IPS-NIHi11 (cell line): ENCODE measurements at regions not wholly inside any gene's neighbourhood (a gene's known extent, or its start where the extent isn't known, plus 50 kb on each side); places are given as distances from the start of the nearest gene placed in this dataset.
"Not testable (repeated sequence)": the region's sequence is repeated elsewhere in the genome, so short reads cannot be mapped to it uniquely, and the experiment has no call there.

Experiments used
- DNase-seq: peaks from one replicate; pipeline ENCODE4 v3.0.0; 2012; ENCODE audit warnings: mixed read lengths, low spot score

GRCh38 chr15:69924531-69924930 is 173.2 kb downstream of the TLE3 start:
- no peak for DNase-seq

- DNase-seq: no peak
Observed at GRCh38 chr15:69926006-69926405, 171.7 kb downstream of the TLE3 start.

DNA sequence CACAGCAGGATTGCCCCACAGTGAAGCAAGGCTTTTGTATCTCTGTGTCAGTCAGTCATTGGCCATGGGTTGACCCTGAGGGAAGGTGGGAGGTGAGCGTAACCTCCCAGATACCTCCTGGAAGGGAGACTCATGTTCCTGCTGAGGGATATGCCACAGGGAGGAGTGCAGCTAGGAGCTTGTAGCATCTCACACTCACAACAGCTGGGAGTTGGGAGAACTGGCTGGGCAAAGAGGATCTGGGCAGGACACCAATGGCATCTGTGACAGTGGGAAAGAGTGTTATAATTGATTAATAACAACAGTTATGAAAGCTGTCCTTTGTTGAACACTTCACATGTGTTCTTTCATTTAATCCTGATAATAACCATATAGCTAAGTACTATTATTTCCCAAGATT is 171.0 kb downstream of the TLE3 start:
- no peak for DNase-seq

DNA sequence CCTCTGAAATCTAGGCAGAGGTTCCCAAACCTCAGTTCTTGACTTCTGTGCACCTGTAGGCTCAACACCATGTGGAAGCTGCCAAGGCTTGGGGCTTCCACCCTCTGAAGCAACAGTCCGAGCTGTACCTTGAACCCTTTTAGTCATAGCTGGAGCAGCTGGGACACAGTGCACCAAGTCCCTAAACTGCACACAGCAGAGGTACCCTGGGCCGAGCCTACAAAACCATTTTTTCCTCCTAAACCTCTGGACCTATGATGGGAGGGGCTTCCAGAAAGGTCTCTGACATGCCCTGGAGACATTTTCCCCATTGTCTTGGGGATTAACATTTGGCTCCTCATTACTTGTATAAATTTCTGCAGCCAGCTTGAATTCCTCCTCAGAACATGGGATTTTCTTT is 168.8 kb downstream of the TLE3 start:
- not testable (repeated sequence) for DNase-seq

- no peak for DNase-seq
Observed at GRCh38 chr15:69929905-69930630, 167.6 kb downstream of the TLE3 start.

DNA sequence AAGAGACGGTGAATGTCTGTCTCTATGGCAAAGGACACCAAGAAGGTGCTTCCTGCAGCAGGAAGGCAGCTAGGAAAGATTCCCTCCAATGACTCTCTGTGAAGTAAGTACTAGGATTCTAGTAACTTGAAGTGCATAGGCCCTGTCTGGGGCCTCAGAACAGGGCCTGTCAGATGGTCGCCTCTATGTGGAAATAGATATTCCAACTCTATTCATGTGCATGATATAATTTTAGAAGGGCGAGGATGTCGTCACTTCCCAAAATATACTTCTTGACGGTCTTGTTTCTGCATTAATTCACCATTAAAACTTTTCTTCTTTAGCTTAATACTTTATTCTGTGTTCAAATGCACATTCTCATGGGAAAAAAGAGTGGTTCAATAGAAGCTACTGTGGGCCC is 167.0 kb downstream of the TLE3 start:
- DNase-seq: no peak

DNA sequence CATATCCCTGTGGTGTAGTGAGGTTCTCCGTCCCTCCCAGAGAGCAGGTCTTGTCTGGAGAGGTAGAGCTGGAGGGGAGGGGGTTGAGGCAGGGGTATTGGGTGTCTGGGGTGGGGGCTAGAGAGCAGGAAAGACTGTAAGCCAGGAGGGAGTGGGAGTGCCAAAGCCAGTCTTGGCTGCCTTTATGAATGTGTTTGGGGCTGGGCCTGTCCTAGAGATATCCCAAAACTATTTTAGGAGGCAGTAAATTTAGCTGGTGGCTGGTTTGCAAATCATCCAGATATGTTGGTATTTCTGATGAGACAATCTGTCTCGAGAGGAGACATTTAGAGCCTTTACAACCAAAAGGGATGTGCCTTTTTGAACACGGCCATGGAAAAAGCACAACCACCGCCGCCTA is 166.6 kb downstream of the TLE3 start:
- no peak for DNase-seq

DNA sequence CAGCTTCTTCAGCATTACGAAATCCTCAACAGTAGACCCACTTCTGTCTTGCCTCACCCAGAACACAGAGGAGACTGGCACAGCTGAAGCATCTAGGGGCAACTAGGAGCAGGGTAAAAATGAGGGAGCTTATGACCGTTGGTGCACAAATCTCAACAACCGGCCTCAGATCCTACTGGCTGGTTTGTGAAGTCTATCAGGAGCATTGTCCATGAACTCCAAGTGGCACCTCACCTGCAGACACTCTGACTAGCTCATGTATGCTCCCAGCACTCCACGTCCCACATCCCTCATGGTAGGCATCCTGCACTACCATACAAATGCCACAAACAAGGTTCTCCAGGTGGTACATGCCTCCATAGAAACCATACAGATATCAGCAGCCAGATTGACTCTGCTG is 163.1 kb downstream of the TLE3 start:
- DNase-seq: no peak

DNA sequence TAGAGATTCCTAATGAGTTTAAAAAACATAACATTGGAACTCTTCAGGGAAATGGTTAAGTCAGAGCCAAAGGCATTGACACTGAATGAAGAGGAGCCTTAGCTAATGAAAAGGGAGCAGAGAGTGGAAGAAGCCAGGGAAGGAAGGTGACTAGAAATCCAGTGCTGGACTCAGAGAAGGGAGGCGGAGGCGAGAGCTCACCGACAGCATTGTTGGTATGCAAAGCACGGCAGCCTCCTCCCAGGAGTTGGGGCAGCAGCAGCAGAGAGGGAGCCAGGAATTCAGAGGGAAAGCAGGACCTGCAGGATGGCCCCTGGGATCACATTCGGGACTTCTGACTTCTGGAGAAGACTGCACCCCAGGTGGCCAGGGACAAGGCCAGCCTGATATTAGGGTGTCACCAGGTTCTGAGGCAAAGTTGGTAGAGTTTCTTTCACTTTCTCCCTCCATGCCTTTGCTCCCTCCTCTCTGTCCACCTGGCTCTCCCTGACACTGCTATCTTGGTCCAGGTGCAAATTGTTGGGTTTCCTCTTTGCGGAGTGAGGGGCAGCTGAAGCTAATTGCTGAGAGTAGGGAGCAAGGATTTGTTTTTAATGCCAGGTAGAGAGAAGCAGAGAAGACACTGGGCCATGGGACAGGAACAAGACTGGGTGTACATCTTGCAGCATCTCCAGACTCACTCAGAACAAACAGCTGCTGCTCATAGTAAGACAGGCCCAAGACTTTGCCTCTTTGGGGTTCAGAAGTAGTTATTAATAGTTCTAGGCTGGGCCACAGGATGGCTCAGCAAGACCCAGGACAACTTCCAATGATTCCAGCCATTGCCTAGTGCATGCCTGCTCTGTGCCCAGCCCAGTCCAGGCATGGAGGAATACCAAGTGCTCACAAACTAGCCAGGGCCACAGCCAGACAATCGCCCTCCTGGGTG is 157.9 kb downstream of the TLE3 start:
- DNase-seq: peak; percentile 78

- DNase-seq: no peak
Observed at GRCh38 chr15:69940441-69941300, 157.0 kb downstream of the TLE3 start.

- no peak for DNase-seq
Observed at GRCh38 chr15:69941301-69941605, 156.5 kb downstream of the TLE3 start.

DNA sequence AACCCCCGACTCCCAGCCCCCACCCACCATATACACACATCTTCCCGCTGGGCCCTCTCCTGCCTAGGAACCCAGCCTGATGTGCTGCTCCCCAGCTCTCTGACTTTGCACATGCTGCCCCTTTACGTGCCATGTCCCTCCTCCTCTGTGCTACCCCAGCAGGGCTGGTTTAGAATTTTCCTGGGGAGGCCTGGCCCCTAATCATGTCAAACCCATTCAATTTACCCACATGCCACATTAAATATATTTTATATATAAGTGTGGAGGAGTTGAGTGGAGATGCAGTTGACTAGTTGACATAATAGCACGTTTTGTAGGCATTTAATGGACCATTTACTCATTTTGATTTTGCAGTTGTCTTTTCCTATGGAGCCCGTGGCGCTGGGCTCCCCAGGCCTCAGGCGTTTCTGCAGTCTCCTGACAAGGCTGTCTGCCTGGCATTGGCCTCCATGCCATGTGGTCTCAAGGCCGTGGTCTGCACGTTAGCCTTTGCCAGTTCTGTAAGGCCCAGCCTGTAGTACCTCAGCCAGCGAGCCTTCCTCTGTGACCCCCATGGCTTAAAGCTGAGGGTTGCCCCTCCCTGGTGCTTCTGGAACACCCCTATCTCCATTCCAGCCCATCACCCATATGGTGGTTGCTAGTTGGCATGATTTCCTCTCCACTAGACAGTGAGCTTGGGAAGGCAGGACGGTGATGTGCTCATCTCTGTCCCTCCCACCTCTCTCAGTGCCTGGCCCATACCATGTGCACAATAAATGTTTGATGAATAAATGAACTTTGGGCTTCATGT is 155.8 kb downstream of the TLE3 start:
- no peak for DNase-seq

DNA sequence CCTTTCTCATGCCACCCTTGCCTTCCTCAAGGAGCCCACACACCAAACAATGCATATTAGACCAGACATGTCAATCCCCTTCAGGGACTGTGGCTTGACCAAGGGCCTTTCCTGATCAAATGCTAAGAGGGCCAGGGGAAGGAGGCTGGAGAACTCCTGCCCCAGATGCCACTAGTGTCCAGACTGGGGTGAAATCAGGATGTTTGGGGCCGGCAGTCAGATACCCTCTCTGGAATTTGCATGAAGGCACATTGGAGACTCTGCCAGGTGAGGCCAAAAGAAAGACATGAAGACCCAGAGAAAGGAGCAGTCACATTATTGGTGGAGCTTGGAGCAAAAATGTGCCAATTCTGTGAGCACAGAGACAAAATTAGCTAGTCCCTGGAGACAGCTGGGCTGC is 154.1 kb downstream of the TLE3 start:
- DNase-seq: no peak

DNA sequence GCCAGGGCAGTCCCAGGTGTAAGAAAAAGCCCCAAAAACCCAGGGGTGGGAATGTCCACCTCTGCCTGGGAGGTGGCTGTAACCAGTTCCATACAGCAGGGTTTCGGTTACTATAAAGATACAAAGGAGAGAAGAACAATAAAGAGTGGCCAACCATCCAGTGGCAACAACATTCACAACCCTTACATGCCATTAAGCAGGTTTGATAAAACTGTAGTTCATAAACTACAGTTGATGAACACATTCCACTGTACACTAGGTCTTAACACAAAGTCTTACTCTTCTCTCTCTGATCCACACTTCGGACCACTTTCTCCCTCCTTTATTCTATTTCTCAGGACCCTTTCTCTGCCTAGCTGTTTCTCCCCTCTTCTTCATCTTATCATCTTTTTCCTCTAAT is 152.0 kb downstream of the TLE3 start:
- no peak for DNase-seq

- DNase-seq: no peak
Observed at GRCh38 chr15:69946870-69947269, 150.8 kb downstream of the TLE3 start.

- DNase-seq: no peak
Observed at GRCh38 chr15:69947394-69947793, 150.3 kb downstream of the TLE3 start.

GRCh38 chr15:69949485-69949884 is 148.2 kb downstream of the TLE3 start:
- DNase-seq: no peak

- no peak for DNase-seq
Observed at GRCh38 chr15:69951256-69951897, 146.3 kb downstream of the TLE3 start.

DNA sequence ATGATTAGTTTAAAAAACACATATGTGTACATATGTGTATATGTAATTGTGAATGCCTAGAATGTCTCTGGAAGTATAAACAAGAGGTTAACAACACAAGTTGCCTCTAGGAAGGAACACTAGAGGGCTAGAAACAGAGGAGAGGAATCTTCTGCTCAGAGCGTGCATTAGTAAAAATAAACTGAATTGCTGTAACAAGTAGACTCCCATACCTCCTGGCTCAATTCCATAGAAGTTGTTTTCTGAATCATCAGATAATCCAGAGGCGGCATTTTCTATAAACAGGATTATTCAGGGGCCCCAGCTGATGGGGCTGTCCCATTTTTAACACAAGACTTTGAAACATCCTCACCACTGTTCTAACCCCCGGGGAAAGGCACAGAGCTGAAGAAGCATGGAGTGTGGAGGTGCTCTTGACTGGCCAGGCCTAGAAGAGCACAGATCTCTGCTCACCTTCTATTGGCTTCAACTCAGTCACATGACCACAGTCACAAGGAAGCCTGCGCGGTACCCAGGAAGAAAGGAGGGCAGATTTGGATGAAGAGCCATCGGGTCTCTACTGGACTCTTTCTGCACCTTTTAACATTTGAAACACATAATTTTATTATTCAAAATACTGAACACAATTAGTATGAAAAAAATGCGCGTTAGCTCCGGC is 145.7 kb downstream of the TLE3 start:
- DNase-seq: no peak

- DNase-seq: no peak
Observed at GRCh38 chr15:69953051-69953450, 144.7 kb downstream of the TLE3 start.

DNA sequence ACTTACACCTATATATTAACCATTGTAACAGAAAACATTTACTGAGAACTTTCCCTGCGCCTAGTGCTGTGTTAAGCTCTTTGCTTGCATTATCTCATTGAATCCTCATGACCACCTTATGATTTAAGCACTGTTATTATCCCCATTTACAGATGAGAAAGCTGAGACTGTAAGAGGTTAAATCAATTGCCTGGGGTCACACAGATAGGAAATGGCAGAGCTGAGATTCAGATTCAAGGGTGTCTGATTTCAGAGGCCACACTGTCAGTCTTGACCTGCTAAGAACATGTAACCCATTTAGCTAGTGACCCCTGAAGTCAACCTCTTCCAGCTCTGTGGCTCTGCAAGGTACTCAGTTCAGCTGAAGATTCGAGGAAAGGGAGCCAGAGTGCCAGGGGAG is 143.9 kb downstream of the TLE3 start:
- DNase-seq: no peak
